ENCODE measurements at regions not wholly inside any gene's neighbourhood (a gene's known extent, or its start where the extent isn't known, plus 50 kb on each side); places are given as distances from the start of the nearest gene placed in this dataset.

DNA sequence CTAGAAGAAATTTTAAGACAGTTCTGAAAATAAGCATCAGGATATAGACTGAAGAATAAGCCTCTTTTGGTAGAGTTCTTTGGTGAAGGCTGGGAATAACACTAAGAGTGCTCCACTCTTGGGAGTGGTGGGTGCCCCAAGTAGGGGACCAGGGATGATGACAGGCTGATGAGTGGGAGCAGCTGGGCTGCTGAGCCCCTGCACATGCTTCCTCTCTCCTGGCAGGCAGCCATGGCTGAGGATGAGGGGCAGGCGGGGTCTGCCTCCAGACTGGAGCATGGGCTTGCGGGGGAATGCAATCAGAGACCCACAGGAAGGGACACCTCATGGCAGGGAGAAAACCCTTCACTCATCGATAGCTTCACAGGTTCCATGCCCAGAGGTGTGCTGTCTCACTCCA is 72.6 kb upstream of the RORA start:
- TF ChIP-seq TAF1 (IDR thresholded peaks at IDR 0.05; ENCODE audit: borderline replicate concordance, low read depth, low read length) (no peak), EP300 (IDR thresholded peaks at IDR 0.05; ENCODE audit: borderline replicate concordance in 1 of 2, control insufficient read depth in 1 of 2, low read depth in 2 of 2, low read length in 2 of 2) (no peak), MYC (IDR thresholded peaks at IDR 0.05; ENCODE audit: insufficient read depth, insufficient read length, insufficient replicate concordance, low read length, severe bottlenecking) (no peak), JUND (IDR thresholded peaks at IDR 0.05; ENCODE audit: low read depth, low read length) (no peak), WRNIP1 (IDR thresholded peaks at IDR 0.05; ENCODE audit: borderline replicate concordance, low read depth, low read length) (no peak), CBFB (IDR thresholded peaks at IDR 0.05; ENCODE audit: low read depth) (no peak), ZNF24 (IDR thresholded peaks at IDR 0.05) (no peak), ZBTB33 (IDR thresholded peaks at IDR 0.05) (no peak), POLR2A (IDR thresholded peaks at IDR 0.05; ENCODE audit: low read depth, low read length) (no peak), CEBPZ (IDR thresholded peaks at IDR 0.05; ENCODE audit: low read depth, low read length) (no peak)
- TF ChIP-seq, protein P1, sequence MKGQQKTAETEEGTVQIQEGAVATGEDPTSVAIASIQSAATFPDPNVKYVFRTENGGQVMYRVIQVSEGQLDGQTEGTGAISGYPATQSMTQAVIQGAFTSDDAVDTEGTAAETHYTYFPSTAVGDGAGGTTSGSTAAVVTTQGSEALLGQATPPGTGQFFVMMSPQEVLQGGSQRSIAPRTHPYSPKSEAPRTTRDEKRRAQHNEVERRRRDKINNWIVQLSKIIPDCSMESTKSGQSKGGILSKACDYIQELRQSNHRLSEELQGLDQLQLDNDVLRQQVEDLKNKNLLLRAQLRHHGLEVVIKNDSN (IDR thresholded peaks at IDR 0.05; ENCODE audit: borderline replicate concordance, extremely low read length, insufficient read depth, low read depth, low read length) = no peak
- TF ChIP-seq, protein P2, sequence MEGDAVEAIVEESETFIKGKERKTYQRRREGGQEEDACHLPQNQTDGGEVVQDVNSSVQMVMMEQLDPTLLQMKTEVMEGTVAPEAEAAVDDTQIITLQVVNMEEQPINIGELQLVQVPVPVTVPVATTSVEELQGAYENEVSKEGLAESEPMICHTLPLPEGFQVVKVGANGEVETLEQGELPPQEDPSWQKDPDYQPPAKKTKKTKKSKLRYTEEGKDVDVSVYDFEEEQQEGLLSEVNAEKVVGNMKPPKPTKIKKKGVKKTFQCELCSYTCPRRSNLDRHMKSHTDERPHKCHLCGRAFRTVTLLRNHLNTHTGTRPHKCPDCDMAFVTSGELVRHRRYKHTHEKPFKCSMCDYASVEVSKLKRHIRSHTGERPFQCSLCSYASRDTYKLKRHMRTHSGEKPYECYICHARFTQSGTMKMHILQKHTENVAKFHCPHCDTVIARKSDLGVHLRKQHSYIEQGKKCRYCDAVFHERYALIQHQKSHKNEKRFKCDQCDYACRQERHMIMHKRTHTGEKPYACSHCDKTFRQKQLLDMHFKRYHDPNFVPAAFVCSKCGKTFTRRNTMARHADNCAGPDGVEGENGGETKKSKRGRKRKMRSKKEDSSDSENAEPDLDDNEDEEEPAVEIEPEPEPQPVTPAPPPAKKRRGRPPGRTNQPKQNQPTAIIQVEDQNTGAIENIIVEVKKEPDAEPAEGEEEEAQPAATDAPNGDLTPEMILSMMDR (IDR thresholded peaks at IDR 0.05 in 2 of 3, conservative IDR thresholded peaks at IDR 0.05 in 1 of 3; ENCODE audit: control insufficient read depth in 2 of 3, extremely low read depth in 1 of 3, insufficient read depth in 1 of 3, low read depth in 3 of 3, low read length in 3 of 3) = no peak
- TF ChIP-seq, protein P3, sequence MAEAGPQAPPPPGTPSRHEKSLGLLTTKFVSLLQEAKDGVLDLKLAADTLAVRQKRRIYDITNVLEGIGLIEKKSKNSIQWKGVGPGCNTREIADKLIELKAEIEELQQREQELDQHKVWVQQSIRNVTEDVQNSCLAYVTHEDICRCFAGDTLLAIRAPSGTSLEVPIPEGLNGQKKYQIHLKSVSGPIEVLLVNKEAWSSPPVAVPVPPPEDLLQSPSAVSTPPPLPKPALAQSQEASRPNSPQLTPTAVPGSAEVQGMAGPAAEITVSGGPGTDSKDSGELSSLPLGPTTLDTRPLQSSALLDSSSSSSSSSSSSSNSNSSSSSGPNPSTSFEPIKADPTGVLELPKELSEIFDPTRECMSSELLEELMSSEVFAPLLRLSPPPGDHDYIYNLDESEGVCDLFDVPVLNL (IDR thresholded peaks at IDR 0.05; ENCODE audit: low read depth, low read length) = no peak
